Ishikawa (cell line): ENCODE measurements at regions not wholly inside any gene's neighbourhood (a gene's known extent, or its start where the extent isn't known, plus 50 kb on each side); places are given as distances from the start of the nearest gene placed in this dataset.

ENCODE experiments used
- CEBPB ChIP-seq: IDR thresholded peaks from 2 replicates; pipeline ENCODE4 v1.6.1; 2012
- CREB1 ChIP-seq: IDR thresholded peaks from 2 replicates; pipeline ENCODE4 v1.6.1; 2012; ENCODE audit warnings: low read depth
- EGR1 ChIP-seq: IDR thresholded peaks from 2 replicates; pipeline ENCODE4 v1.6.1; 2012
- EP300 ChIP-seq: IDR thresholded peaks from 2 replicates; pipeline ENCODE4 v1.6.1; 2012; ENCODE audit warnings: borderline replicate concordance
- FOXM1 ChIP-seq: IDR thresholded peaks from 2 replicates; pipeline ENCODE4 v1.6.1; 2012; ENCODE audit warnings: low read depth, borderline replicate concordance
- MAX ChIP-seq: IDR thresholded peaks from 2 replicates; pipeline ENCODE4 v1.6.1; 2012
- NFIC ChIP-seq: IDR thresholded peaks from 2 replicates; pipeline ENCODE4 v1.6.1; 2012
- RAD21 ChIP-seq: IDR thresholded peaks from 2 replicates; pipeline ENCODE4 v1.6.1; 2012; ENCODE audit warnings: low read depth
- REST ChIP-seq: IDR thresholded peaks from 2 replicates; pipeline ENCODE4 v1.6.1; 2012; ENCODE audit warnings: low read depth, mild to moderate bottlenecking
- TAF1 ChIP-seq: IDR thresholded peaks from 2 replicates; pipeline ENCODE4 v1.6.1; 2012; ENCODE audit warnings: low read depth, mild to moderate bottlenecking
- TCF12 ChIP-seq: IDR thresholded peaks from 2 replicates; pipeline ENCODE4 v1.6.1; 2012; ENCODE audit warnings: low read depth
- TEAD4 ChIP-seq: IDR thresholded peaks from 2 replicates; pipeline ENCODE4 v1.6.1; 2012
- USF1 ChIP-seq: IDR thresholded peaks from 2 replicates; pipeline ENCODE4 v1.6.1; 2012
- YY1 ChIP-seq: IDR thresholded peaks from 2 replicates; pipeline ENCODE4 v1.6.1; 2012; ENCODE audit warnings: low read depth
- ZBTB7A ChIP-seq: IDR thresholded peaks from 2 replicates; pipeline ENCODE4 v1.6.1; 2012; ENCODE audit warnings: low read depth

- peak; percentile 76 for TF ChIP-seq RAD21
- no peak for TF ChIP-seq TCF12
- TF ChIP-seq EP300 = no peak
These were observed 182.7 kb downstream of the RPIA start for GRCh38 chr2:88874063-88874657.

GRCh38 chr2:88875736-88876135, 184.3 kb downstream of the RPIA start:
- TF ChIP-seq TCF12 (no peak), TAF1 (no peak), CREB1 (no peak), NFIC (no peak), MAX (no peak), FOXM1 (no peak), CEBPB (no peak), EP300 (no peak), TEAD4 (no peak), REST (no peak), ZBTB7A (no peak), RAD21 (no peak), YY1 (no peak), USF1 (no peak), EGR1 (no peak)

- TF ChIP-seq TEAD4 (no peak), RAD21 (peak; percentile 67)
These were observed 189.0 kb downstream of the RPIA start for GRCh38 chr2:88880441-88880953.

- no peak for TF ChIP-seq TCF12
- TF ChIP-seq TAF1 = no peak
- TF ChIP-seq FOXM1 = no peak
- no peak for TF ChIP-seq USF1
These were observed 193.8 kb downstream of the RPIA start for GRCh38 chr2:88885275-88885674.

- TF ChIP-seq MAX (no peak), TAF1 (no peak), RAD21 (no peak), NFIC (no peak), YY1 (no peak), TEAD4 (no peak), REST (no peak), FOXM1 (no peak), CREB1 (no peak), TCF12 (no peak), EGR1 (no peak), USF1 (no peak), EP300 (no peak), ZBTB7A (no peak), CEBPB (no peak)
These were observed 194.4 kb downstream of the RPIA start for GRCh38 chr2:88885679-88886416.

- TF ChIP-seq EP300 (no peak), USF1 (no peak), MAX (no peak), TEAD4 (no peak), TCF12 (no peak), TAF1 (no peak), FOXM1 (no peak), CREB1 (no peak), YY1 (no peak), NFIC (no peak), REST (no peak), EGR1 (no peak), CEBPB (no peak), ZBTB7A (no peak), RAD21 (no peak)
These were observed 200.7 kb downstream of the RPIA start for GRCh38 chr2:88892207-88892606.
